ENCODE measurements at regions not wholly inside any gene's neighbourhood (a gene's known extent, or its start where the extent isn't known, plus 50 kb on each side); places are given as distances from the start of the nearest gene placed in this dataset.
A peak's percentile ranks its signal among the peaks of the same experiment; 100 is the strongest.

DNA sequence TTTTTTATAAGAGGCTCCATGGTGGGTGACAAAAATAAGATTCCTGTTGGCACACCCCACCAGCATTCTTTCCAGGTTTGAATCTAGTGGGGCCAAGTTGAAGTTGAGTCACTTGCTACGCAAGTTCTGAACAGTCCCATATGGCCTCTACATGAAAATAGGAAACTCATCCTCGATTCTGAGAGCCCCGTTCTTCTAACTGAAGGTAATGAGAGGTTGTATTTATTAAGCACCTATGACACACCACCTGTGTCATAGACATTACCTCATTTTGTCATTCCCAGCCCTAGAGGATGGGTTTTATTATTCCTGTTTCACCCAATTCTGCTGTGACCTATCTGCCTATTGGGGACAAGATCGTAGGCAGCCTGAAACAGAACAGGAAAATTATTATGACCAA, 131.7 kb downstream of the ACTL7B start:
- no peaks in the 10 kb centered on the region for H3K4me1 Mint-ChIP-seq
- no peaks in the 10 kb centered on the region for H3K27me3 Mint-ChIP-seq
- no peak overlapping the region for H3K27ac Mint-ChIP-seq

DNA sequence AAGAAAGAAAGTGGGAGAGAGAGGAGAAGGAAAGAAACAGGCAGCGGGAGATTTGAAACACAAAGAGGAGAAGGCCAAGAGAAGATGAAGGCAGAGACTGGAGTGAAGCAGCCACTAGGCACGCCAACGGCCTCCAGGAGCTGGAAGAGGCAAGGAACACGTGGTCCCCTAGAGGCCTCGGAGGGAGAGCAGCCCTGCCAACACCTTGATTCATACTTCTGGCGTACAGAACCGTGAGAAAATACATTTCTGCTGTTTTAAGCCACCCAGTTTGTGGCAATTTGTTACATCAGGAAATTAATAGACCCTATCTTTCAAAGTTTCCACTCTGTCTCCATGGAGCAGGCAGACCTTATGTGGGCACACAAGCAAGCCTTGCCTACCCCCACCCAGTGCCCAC, 133.4 kb downstream of the ACTL7B start:
- H3K27me3 Mint-ChIP-seq, result no peaks in the 10 kb centered on the region
- H3K27ac Mint-ChIP-seq, result no peak overlapping the region
- no peaks in the 10 kb centered on the region for H3K4me1 Mint-ChIP-seq
- intact Hi-C loops (cut with micrococcal nuclease), result no loop called here
- no peaks in the 10 kb centered on the region for H3K36me3 Mint-ChIP-seq (ENCODE audit: low read depth)
- H3K4me3 Mint-ChIP-seq, result no peak overlapping the region
- no peak for DNase-seq
- H3K9me3 Mint-ChIP-seq, result no peaks in the 10 kb centered on the region

More for the DNA sequence above, 131.7 kb downstream of the ACTL7B start:
- H3K9me3 Mint-ChIP-seq, result no peaks in the 10 kb centered on the region
- H3K4me3 Mint-ChIP-seq, result no peak overlapping the region
- no peak for DNase-seq
- no peaks in the 10 kb centered on the region for H3K36me3 Mint-ChIP-seq (ENCODE audit: low read depth)
- intact Hi-C loops (cut with micrococcal nuclease), result no loop called here

DNA sequence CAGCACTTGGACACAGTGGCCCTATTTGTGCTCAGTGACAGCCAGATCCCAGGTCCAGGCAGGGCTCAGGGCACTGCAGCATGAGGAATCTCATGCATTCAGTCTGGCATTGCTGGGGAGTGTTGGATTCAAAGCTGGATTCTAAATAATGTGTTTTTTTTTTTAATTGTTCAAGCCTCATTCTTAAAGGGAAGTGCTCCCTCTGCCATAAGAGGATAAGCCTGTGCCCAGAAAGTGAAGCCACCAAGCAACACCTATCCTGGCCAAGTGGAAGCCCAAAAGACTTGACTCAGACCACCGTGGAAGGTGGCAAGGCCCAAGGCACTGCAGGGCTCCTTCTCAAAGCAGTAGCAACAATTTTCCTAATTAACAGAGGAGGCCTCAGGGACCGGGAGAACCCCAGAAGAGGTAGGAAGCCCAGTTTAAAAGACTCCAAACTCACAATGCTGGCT, 135.6 kb downstream of the ACTL7B start:
- no peak for DNase-seq
- Mint-ChIP-seq H3K4me3 (no peak overlapping the region), H3K36me3 (ENCODE audit: low read depth) (no peaks in the 10 kb centered on the region), H3K4me1 (no peaks in the 10 kb centered on the region), H3K9me3 (peaks cover 8% of the 10 kb centered on the region), H3K27ac (no peak overlapping the region), H3K27me3 (no peaks in the 10 kb centered on the region)
- intact Hi-C loops (cut with micrococcal nuclease), result no loop called here

DNA sequence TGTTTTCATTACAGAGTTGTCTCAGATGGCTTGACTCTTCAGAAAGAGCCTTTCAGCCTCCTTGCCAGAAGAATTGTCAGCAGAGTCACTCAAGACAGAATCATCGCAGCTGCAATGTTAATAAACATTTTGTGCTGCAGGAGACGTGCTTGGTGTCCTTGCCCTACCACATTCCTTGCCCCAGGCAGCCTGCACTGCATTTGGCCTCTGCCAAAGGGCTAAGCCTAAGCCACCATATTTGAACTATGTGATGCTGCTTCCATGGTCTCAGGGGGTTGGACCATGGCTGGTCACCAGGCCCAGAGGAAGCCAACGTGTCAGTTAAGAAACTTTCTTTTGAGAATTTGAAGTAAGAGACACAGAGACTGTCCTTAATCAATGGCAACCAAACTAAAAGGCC, 145.4 kb downstream of the ACTL7B start:
- intact Hi-C loops (cut with micrococcal nuclease), result no loop called here

DNA sequence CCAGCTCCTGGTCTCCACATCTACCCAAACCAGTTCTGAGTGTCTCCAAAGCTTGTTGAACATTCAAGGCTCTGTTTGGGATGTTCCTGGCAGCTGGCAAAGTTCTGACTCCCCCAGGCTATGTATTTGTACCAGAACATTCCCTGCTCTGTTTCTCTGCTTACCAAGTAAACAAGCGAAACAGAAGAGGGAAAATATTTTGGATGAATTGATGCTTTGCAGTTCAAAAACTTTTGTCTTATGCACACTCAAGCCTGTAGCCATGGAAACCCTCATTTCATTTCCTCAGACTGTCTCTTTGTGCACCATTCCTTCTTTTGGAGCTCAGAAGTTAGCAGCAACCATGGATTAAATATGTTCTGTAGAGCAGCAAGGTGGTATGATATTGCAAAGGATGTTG, 145.8 kb downstream of the ACTL7B start:
- Mint-ChIP-seq H3K4me1 (no peaks in the 10 kb centered on the region), H3K27me3 (no peaks in the 10 kb centered on the region), H3K9me3 (peaks cover 9% of the 10 kb centered on the region), H3K36me3 (ENCODE audit: low read depth) (no peaks in the 10 kb centered on the region), H3K27ac (no peak overlapping the region), H3K4me3 (no peak overlapping the region)
- intact Hi-C loops (cut with micrococcal nuclease), result no loop called here
- DNase-seq, result no peak

More for the DNA sequence above, 145.4 kb downstream of the ACTL7B start:
- H3K27ac Mint-ChIP-seq, result no peak overlapping the region
- peaks cover 10% of the 10 kb centered on the region for H3K9me3 Mint-ChIP-seq
- no peaks in the 10 kb centered on the region for H3K27me3 Mint-ChIP-seq
- no peaks in the 10 kb centered on the region for H3K4me1 Mint-ChIP-seq
- no peak overlapping the region for H3K4me3 Mint-ChIP-seq
- H3K36me3 Mint-ChIP-seq (ENCODE audit: low read depth), result no peaks in the 10 kb centered on the region
- DNase-seq, result peak; percentile 43

DNA sequence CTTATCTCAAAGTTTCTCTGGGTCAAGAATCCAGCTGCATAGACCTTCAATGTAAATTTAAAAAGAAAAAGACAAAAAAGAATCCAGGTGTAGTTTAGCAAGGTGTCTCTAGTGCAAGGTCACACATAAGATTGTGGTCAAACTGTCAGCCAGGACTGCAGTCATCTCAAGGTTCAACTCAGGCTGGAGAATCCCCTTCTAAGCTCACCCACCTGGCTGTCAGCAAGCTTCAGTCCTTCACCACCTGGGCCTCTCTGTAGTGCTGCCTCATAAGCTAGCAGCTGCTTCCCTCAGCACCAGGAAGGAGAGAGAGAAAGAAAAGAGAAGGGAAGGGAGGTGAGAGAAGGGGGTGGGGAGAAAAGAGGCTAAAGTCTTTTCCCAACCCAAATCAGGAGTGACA, 146.7 kb downstream of the ACTL7B start:
- H3K4me1 Mint-ChIP-seq, result no peaks in the 10 kb centered on the region
- no peak overlapping the region for H3K27ac Mint-ChIP-seq
- no peak overlapping the region for H3K4me3 Mint-ChIP-seq
- peaks cover 4% of the 10 kb centered on the region for H3K9me3 Mint-ChIP-seq
- H3K36me3 Mint-ChIP-seq (ENCODE audit: low read depth), result no peaks in the 10 kb centered on the region
- no peak for DNase-seq
- no peaks in the 10 kb centered on the region for H3K27me3 Mint-ChIP-seq
- intact Hi-C loops (cut with micrococcal nuclease), result no loop called here

DNA sequence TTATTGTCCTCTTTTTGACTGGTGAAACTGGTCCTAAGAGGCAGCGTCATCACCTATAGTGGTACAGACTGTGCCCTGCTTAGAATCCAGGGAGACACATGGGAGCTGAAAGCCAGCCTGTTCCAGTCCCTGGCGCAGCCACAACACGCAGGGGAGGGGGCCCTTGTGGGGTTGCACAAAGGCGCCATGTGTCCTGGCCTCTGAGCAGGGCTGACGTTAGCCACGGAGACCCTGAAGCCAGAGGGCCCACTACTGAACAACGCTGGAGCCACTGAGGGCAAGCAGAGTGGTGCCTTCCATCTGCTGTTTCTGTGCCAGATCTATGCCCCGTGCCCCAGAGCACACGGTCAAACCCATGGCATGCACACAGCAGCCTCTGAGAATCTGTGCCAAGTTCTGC, 147.3 kb downstream of the ACTL7B start:
- Mint-ChIP-seq H3K9me3 (peaks cover 4% of the 10 kb centered on the region), H3K4me1 (no peaks in the 10 kb centered on the region), H3K36me3 (ENCODE audit: low read depth) (no peaks in the 10 kb centered on the region), H3K27me3 (no peaks in the 10 kb centered on the region), H3K4me3 (no peak overlapping the region), H3K27ac (no peak overlapping the region)
- DNase-seq, result no peak
- intact Hi-C loops (cut with micrococcal nuclease), result no loop called here

DNA sequence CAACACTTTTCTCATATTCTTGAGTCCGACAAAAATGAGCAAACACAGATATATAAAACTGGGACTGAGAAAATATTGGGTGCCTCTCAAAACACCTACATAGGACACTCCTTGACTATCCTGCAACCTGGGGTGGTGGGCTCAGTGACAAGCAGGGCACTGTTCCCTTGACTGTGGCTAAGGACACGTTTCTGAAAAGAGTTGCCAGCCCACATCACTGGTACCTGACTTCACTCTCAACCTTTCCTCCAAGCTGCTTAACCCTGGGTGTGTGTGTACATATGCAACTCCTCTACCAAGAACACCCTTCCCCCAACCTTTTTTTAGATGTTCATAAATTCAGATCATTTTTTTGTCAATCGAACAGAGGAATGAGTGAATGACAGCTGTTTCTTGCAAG, 148.7 kb downstream of the ACTL7B start:
- no peaks in the 10 kb centered on the region for H3K4me1 Mint-ChIP-seq
- no peaks in the 10 kb centered on the region for H3K27me3 Mint-ChIP-seq
- intact Hi-C loops (cut with micrococcal nuclease), result no loop called here
- no peak overlapping the region for H3K4me3 Mint-ChIP-seq
- no peak overlapping the region for H3K27ac Mint-ChIP-seq
- DNase-seq, result no peak
- no peaks in the 10 kb centered on the region for H3K36me3 Mint-ChIP-seq (ENCODE audit: low read depth)
- no peaks in the 10 kb centered on the region for H3K9me3 Mint-ChIP-seq

DNA sequence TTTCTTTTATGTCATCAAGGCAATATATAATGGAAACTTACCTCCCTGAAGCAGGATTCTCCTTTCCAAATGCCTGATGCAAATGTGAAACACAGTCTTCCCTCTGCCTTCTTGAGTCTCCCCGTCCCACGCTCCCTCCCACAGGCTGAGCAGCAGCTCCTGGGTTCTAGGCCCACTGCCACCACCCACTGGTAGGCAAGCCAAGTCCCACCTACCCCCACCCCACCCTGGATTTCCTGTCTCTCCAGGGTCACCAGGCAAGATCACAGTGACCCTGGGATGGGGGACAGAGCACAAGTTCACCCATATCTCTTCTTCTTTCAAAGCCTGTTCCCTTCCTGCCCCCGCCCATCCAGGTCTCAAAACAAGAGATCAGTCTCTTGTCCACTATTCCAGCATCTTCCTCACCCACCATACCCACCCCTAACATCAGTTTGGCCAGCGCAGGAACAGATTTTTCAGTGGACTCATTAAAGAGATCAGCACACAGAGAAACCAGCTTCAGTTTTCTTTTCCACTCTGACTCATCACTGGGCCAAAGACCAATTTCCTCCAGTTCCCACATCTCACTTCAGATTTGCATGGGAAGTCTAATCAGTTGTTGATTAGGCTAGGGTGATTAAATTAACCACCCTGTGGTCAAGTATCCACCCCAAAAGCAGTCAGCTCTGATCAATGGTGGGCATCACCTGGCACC, 151.5 kb downstream of the ACTL7B start:
- no peaks in the 10 kb centered on the region for H3K36me3 Mint-ChIP-seq (ENCODE audit: low read depth)
- intact Hi-C loops (cut with micrococcal nuclease), result no loop called here
- H3K27ac Mint-ChIP-seq, result no peak overlapping the region
- H3K9me3 Mint-ChIP-seq, result no peaks in the 10 kb centered on the region
- H3K4me3 Mint-ChIP-seq, result no peak overlapping the region
- DNase-seq, result no peak
- H3K27me3 Mint-ChIP-seq, result no peaks in the 10 kb centered on the region
- H3K4me1 Mint-ChIP-seq, result no peaks in the 10 kb centered on the region

DNA sequence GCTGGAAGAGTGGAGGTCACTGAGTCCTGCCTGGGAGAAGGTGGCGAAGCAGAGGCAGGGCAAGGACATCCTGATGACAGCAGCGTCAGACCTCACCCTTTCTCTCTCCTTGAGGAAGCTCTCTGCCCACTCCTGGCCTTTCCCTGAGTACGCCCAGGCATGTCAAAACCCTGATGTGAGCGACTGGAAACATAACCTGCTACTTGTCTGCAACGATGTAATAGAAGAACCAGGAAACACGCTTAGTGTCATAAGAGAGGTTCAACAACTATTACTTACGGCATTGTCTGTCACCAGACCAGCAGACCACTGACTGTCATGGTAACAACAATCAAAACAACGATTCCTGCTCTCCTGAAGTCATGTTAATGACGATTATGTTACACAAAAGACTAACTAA, 152.4 kb downstream of the ACTL7B start:
- H3K27me3 Mint-ChIP-seq, result no peaks in the 10 kb centered on the region
- H3K9me3 Mint-ChIP-seq, result no peaks in the 10 kb centered on the region
- no peaks in the 10 kb centered on the region for H3K36me3 Mint-ChIP-seq (ENCODE audit: low read depth)
- no peak for DNase-seq
- no peak overlapping the region for H3K27ac Mint-ChIP-seq
- no peak overlapping the region for H3K4me3 Mint-ChIP-seq
- intact Hi-C loops (cut with micrococcal nuclease), result no loop called here
- H3K4me1 Mint-ChIP-seq, result no peaks in the 10 kb centered on the region

DNA sequence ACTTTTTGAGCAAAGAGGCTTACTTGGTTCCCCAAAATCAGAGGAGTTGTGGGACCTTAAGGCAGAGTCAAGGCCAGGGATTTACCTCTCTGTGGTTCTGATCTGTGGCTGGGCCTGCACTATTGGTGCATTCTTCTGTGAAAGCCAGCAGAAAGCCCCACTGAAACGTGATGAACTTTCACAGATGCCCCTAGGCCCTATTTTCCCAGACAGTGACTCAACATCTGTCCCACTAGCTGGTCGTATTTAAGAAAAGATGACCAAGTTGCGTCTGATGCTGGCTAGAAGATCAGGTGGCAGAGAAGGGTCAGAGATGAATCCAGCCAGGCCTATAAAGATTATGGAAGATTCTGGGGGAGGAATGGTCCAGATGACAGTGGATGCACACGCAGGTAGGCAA, 153.1 kb downstream of the ACTL7B start:
- no peaks in the 10 kb centered on the region for H3K36me3 Mint-ChIP-seq (ENCODE audit: low read depth)
- no peak overlapping the region for H3K27ac Mint-ChIP-seq
- no peaks in the 10 kb centered on the region for H3K4me1 Mint-ChIP-seq
- no peak overlapping the region for H3K4me3 Mint-ChIP-seq
- DNase-seq, result no peak
- intact Hi-C loops (cut with micrococcal nuclease), result no loop called here
- H3K27me3 Mint-ChIP-seq, result no peaks in the 10 kb centered on the region
- H3K9me3 Mint-ChIP-seq, result no peaks in the 10 kb centered on the region

DNA sequence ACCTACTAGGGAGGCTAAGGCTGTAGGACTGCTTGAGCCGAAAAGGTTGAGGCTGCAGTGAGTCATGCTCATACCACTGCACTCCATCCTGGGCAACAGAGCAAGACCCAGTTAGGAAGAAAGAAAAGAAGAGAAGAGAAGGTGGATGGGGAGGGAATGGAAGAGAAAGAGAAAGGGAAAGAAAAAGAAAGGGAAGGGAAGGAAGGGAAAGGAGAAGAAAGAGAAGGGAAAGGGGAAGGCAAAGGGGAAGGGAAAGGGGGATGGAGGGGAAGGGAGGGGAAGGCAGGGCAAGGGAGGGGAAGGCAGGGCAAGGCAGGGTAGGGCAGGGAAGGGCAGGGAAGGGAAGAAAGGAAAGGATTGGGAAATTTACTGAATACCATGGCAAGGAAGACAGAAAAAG, 157.0 kb downstream of the ACTL7B start:
- Mint-ChIP-seq H3K27me3 (no peaks in the 10 kb centered on the region), H3K4me1 (no peaks in the 10 kb centered on the region), H3K9me3 (peaks cover 7% of the 10 kb centered on the region), H3K36me3 (ENCODE audit: low read depth) (no peaks in the 10 kb centered on the region), H3K27ac (no peak overlapping the region), H3K4me3 (no peak overlapping the region)
- intact Hi-C loops (cut with micrococcal nuclease), result no loop called here
- no peak for DNase-seq

DNA sequence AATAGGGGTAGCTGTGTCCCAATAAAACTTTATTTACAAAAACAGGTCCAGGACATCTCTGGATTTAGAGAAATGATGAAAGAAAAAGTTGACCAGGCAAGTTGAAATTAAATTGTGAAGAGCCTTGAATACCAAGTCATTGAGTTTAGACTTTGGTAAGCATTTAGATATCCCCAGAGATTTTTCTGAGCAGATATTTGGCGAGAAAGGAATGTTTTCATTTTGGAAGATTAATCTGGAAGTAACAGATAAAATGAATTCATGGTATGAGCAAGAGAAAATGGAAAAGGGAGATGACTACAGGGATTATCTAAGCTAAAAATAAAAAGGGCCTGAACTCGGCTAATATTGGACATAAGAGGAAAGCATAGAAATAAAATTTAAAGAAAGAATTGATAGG, 157.6 kb downstream of the ACTL7B start:
- peaks cover 7% of the 10 kb centered on the region for H3K9me3 Mint-ChIP-seq
- H3K36me3 Mint-ChIP-seq (ENCODE audit: low read depth), result no peaks in the 10 kb centered on the region
- DNase-seq, result no peak
- no peaks in the 10 kb centered on the region for H3K27me3 Mint-ChIP-seq
- no peak overlapping the region for H3K27ac Mint-ChIP-seq
- no peaks in the 10 kb centered on the region for H3K4me1 Mint-ChIP-seq
- H3K4me3 Mint-ChIP-seq, result no peak overlapping the region
- intact Hi-C loops (cut with micrococcal nuclease), result no loop called here

DNA sequence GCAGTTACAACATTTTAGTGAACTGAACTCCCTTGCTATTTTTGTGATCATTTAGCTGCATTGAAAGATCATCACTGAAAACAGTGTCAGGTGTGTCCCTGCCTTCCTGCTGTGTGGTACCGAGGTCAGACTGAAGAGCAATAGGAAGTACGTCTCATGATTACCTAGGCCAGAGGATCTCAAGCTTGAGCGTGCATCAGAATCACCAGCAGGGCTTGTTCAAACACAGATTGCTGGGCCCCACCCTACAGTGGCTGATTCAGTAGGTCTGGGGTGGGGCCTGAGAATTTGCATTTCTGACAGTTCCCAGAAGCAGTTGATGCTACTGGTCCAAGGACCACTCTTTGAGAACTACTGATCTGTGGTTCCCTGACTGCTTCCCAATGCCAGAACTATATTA, 159.6 kb downstream of the ACTL7B start:
- Mint-ChIP-seq H3K4me1 (no peaks in the 10 kb centered on the region), H3K27ac (no peak overlapping the region), H3K9me3 (peaks cover 7% of the 10 kb centered on the region), H3K4me3 (no peak overlapping the region), H3K36me3 (ENCODE audit: low read depth) (no peaks in the 10 kb centered on the region), H3K27me3 (no peaks in the 10 kb centered on the region)
- no peak for DNase-seq
- intact Hi-C loops (cut with micrococcal nuclease), result no loop called here

DNA sequence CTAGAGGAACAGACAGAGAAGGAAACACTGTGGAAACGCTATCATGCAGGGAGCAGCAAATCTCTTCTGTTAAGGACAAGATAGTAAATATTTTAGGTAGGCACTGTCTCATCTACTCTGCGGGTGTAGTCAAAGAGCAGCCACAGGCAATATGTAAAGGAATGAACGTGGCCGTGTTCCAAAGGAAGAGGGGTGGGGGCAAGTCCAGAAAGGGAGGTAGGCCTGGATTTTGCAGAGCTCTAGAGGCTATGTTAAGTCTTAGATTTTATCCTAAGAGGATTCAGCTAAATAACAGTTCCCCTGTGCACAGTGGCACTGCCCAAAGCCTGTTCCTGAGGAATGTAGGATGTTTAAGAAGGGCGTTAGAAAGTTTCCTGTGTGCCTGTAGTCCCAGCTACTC, 161.6 kb downstream of the ACTL7B start:
- peaks cover 7% of the 10 kb centered on the region for H3K9me3 Mint-ChIP-seq
- no peak overlapping the region for H3K27ac Mint-ChIP-seq
- no peaks in the 10 kb centered on the region for H3K4me1 Mint-ChIP-seq
- H3K36me3 Mint-ChIP-seq (ENCODE audit: low read depth), result no peaks in the 10 kb centered on the region
- H3K27me3 Mint-ChIP-seq, result no peaks in the 10 kb centered on the region
- no peak overlapping the region for H3K4me3 Mint-ChIP-seq
- intact Hi-C loops (cut with micrococcal nuclease), result no loop called here
- no peak for DNase-seq

Data from activated CD4-positive, alpha-beta T cell treated with anti-CD3 and anti-CD28 coated beads, Interleukin-2, amount 10 ng/mL, durations not matched to agents 24 days and 14 days (primary cell).